ENCODE measurements at regions not wholly inside any gene's neighbourhood (a gene's known extent, or its start where the extent isn't known, plus 50 kb on each side); places are given as distances from the start of the nearest gene placed in this dataset.

GRCh38 chr9:12539580-12539975, 153.6 kb upstream of the TYRP1 start:
- TF ChIP-seq CTCF (IDR thresholded peaks at IDR 0.05 in 4 of 5, conservative IDR thresholded peaks at IDR 0.05 in 1 of 5) (no peak), POLR2A (IDR thresholded peaks at IDR 0.05) (no peak)
